T follicular helper cell (primary cell): ENCODE measurements at regions not wholly inside any gene's neighbourhood (a gene's known extent, or its start where the extent isn't known, plus 50 kb on each side); places are given as distances from the start of the nearest gene placed in this dataset.

Source experiments
- DNase-seq: peaks from one replicate; pipeline ENCODE4 v3.0.0-alpha.2; 2020; ENCODE audit warnings: low read depth

GRCh38 chr1:25080294-25081209 is 150.5 kb upstream of the RUNX3 start:
- no peak for DNase-seq

- no peak for DNase-seq
Measured at GRCh38 chr1:25079048-25079447, 149.0 kb upstream of the RUNX3 start.

- DNase-seq: no peak
Measured at GRCh38 chr1:25074351-25075227, 144.5 kb upstream of the RUNX3 start.

GRCh38 chr1:25073640-25074270 is 143.7 kb upstream of the RUNX3 start:
- DNase-seq: no peak

GRCh38 chr1:25072461-25072860 is 142.4 kb upstream of the RUNX3 start:
- no peak for DNase-seq

- DNase-seq: no peak
Measured at GRCh38 chr1:25068829-25069228, 138.8 kb upstream of the RUNX3 start.

GRCh38 chr1:25068316-25068715 is 138.2 kb upstream of the RUNX3 start:
- DNase-seq: no peak

- DNase-seq: no peak
Measured at GRCh38 chr1:25067518-25068251, 137.6 kb upstream of the RUNX3 start.

- no peak for DNase-seq
Measured at GRCh38 chr1:25066731-25067517, 136.8 kb upstream of the RUNX3 start.

GRCh38 chr1:25066256-25066655 is 136.2 kb upstream of the RUNX3 start:
- no peak for DNase-seq

GRCh38 chr1:25065795-25066238 is 135.7 kb upstream of the RUNX3 start:
- DNase-seq: no peak

- DNase-seq: no peak
Measured at GRCh38 chr1:25065321-25065721, 135.2 kb upstream of the RUNX3 start.

GRCh38 chr1:25064465-25065240 is 134.6 kb upstream of the RUNX3 start:
- no peak for DNase-seq

- DNase-seq: no peak
Measured at GRCh38 chr1:25063591-25064416, 133.7 kb upstream of the RUNX3 start.

GRCh38 chr1:25062621-25063255 is 132.7 kb upstream of the RUNX3 start:
- DNase-seq: no peak

- DNase-seq: no peak
Measured at GRCh38 chr1:25061261-25061995, 131.4 kb upstream of the RUNX3 start.

GRCh38 chr1:25057188-25057587 is 127.1 kb upstream of the RUNX3 start:
- no peak for DNase-seq

GRCh38 chr1:25056536-25056935 is 126.5 kb upstream of the RUNX3 start:
- no peak for DNase-seq
